Pancreas (tissue), 10 donors: ENCODE measurements at regions not wholly inside any gene's neighbourhood (a gene's known extent, or its start where the extent isn't known, plus 50 kb on each side); places are given as distances from the start of the nearest gene placed in this dataset.

Experiments
- ATAC-seq, 4 donors: fragments of 200-7000 bp; cut with Tn5 transposase; one replicate each; pipeline versions ENCODE4 v1.8.0 to v1.9.1; 2020; ENCODE audit warnings: mild to moderate bottlenecking in 4 of 4, moderate library complexity in 4 of 4
- DNase-seq, 6 donors: peaks; one replicate each; pipeline ENCODE4 v3.0.0-alpha.2; 2020
- FAIRE-seq: peaks from 2 replicates; lab custom pipeline; 2012; peaks lifted over from hg19 to GRCh38; lab: Jason Lieb, UNC
- H3K27ac ChIP-seq, 4 donors: fragments of 200-600 bp; sonication (generic); 1 replicate in 3 of 4; 2 replicates in 1 of 4; pipeline versions ENCODE4 v1.5.0 to v1.8.0; 2020
- H3K27me3 ChIP-seq, 4 donors: fragments of 200-600 bp; one replicate each; pipeline ENCODE4 v1.8.0; 2021
- H3K36me3 ChIP-seq, 3 donors: fragments of 200-600 bp; sonication (generic) in 1 of 3; one replicate each; pipeline versions ENCODE4 v1.5.0 to v1.8.0; 2020 to 2021
- H3K4me1 ChIP-seq, 3 donors: fragments of 200-600 bp; one replicate each; pipeline ENCODE4 v1.8.0; 2021
- H3K4me3 ChIP-seq, 4 donors: fragments of 200-600 bp; sonication (generic) in 2 of 4; one replicate each; pipeline versions ENCODE4 v1.5.0 to v1.8.0; 2020 to 2021
- H3K9me3 ChIP-seq, 4 donors: fragments of 200-600 bp; one replicate each; pipeline ENCODE4 v1.8.0; 2021
- CTCF ChIP-seq, 4 donors: fragments of 200-600 bp; sonication (generic) in 3 of 4; IDR thresholded peaks; one replicate each; pipeline versions ENCODE4 v1.5.0 to v1.8.0; 2021; ENCODE audit warnings: antibody characterized with exemption in 4 of 4
- WGBS, 2 donors: extraction: QIAGEN DNeasy Blood & Tissue Kit; methylation state at CpG; one replicate each; pipeline ENCODE4 v1.1.7; 2013; 5-methylcytosine and 5-hydroxymethylcytosine counted together
- intact Hi-C, 3 donors: fragments of 100-400 bp; cut with DNase I; formaldehyde crosslinking; loops; one replicate each; pipeline versions ENCODE4 v1.11.1 to v1.14.2; 2022
- donor health status: healthy with polysubstance abuse.
- donor health status: DM: no; HTN: no; CAD: no; lungs with moderate emphysema.
- donor health status: DM: no; HTN: no; CAD: no.
- donor health status: control.
- donor health status: control.
- donor health status: Bipolar disorder and iron deficiency.
- donor health status: DM: yes; HTN: yes; CAD: no.
- donor health status: DM: no; HTN: no; CAD: no.
- donor health status: DM: no; HTN: no; CAD: no.
- donor health status: DM: yes; HTN: yes; CAD: no.

- Histone ChIP-seq H3K27me3 (no peaks in the 10 kb centered on the region), H3K27ac (no peak overlapping the region), H3K9me3 (no peaks in the 10 kb centered on the region), H3K36me3 (no peaks in the 10 kb centered on the region), H3K4me1 (no peaks in the 10 kb centered on the region), H3K4me3 (no peak overlapping the region)
- intact Hi-C loops = no loop called here
- 67% methylated on average over 3 of the region's 3 CpGs; no CpG with 5 or more reads in 1 of the 2 donors for WGBS, 2 donors
- ATAC-seq (no peak), FAIRE-seq (no peak), DNase-seq (no peak)
- TF ChIP-seq CTCF (IDR thresholded peaks at IDR 0.05) = no peak
These were observed 1030.3 kb upstream of the AMELY start for GRCh38 chrY:7941856-7942255.

GRCh38 chrY:7938982-7939718 is 1027.6 kb upstream of the AMELY start:
- 68% methylated on average over 2 of the region's 2 CpGs; no CpG with 5 or more reads in 1 of the 2 donors for WGBS, 2 donors
- FAIRE-seq = no peak
- no peaks in the 10 kb centered on the region for H3K4me1 ChIP-seq

GRCh38 chrY:7936831-7937230 is 1025.3 kb upstream of the AMELY start:
- ATAC-seq (no peak), DNase-seq (no peak), FAIRE-seq (no peak)
- no peak for TF ChIP-seq CTCF (IDR thresholded peaks at IDR 0.05)
- Histone ChIP-seq H3K4me3 (no peak overlapping the region), H3K27me3 (no peaks in the 10 kb centered on the region), H3K4me1 (no peaks in the 10 kb centered on the region), H3K27ac (no peak overlapping the region), H3K36me3 (no peaks in the 10 kb centered on the region), H3K9me3 (no peaks in the 10 kb centered on the region)
- intact Hi-C loops = no loop called here
- 67% methylated on average over 4 of the region's 4 CpGs; no CpG with 5 or more reads in 1 of the 2 donors for WGBS, 2 donors

More at GRCh38 chrY:7938982-7939718, 1027.6 kb upstream of the AMELY start:
- no peak for TF ChIP-seq CTCF (IDR thresholded peaks at IDR 0.05)
- intact Hi-C loops = no loop called here
- DNase-seq = no peak
- Histone ChIP-seq H3K27ac (no peak overlapping the region), H3K36me3 (no peaks in the 10 kb centered on the region), H3K4me3 (no peak overlapping the region), H3K27me3 (no peaks in the 10 kb centered on the region), H3K9me3 (no peaks in the 10 kb centered on the region)
- no peak for ATAC-seq

GRCh38 chrY:7936046-7936445 is 1024.5 kb upstream of the AMELY start:
- Histone ChIP-seq H3K4me3 (no peak overlapping the region), H3K9me3 (no peaks in the 10 kb centered on the region), H3K4me1 (no peaks in the 10 kb centered on the region), H3K36me3 (no peaks in the 10 kb centered on the region), H3K27ac (no peak overlapping the region), H3K27me3 (no peaks in the 10 kb centered on the region)
- no peak for TF ChIP-seq CTCF (IDR thresholded peaks at IDR 0.05)
- DNase-seq (no peak), FAIRE-seq (no peak), ATAC-seq (no peak)
- intact Hi-C loops = no loop called here
- 95% methylated on average over 1 of the region's 1 CpG; no CpG with 5 or more reads in 1 of the 2 donors for WGBS, 2 donors

- no peaks in the 10 kb centered on the region for H3K4me1 ChIP-seq
- no peaks in the 10 kb centered on the region for H3K9me3 ChIP-seq
- no peaks in the 10 kb centered on the region for H3K27me3 ChIP-seq
- H3K4me3 ChIP-seq = no peak overlapping the region
- no peak for ATAC-seq
- 60% methylated on average over 2 of the region's 2 CpGs; no CpG with 5 or more reads in 1 of the 2 donors for WGBS, 2 donors
- TF ChIP-seq CTCF (IDR thresholded peaks at IDR 0.05) = no peak
- intact Hi-C loops = no loop called here
- H3K27ac ChIP-seq = no peak overlapping the region
- H3K36me3 ChIP-seq = no peaks in the 10 kb centered on the region
- DNase-seq = no peak
- no peak for FAIRE-seq
These were observed 1024.1 kb upstream of the AMELY start for GRCh38 chrY:7935606-7936005.
